SU-DHL-6 (cell line): ENCODE measurements at regions not wholly inside any gene's neighbourhood (a gene's known extent, or its start where the extent isn't known, plus 50 kb on each side); places are given as distances from the start of the nearest gene placed in this dataset.

ENCODE experiments used
- H2AFZ ChIP-seq: fragments of 200-600 bp; sonication (generic); 2 replicates; pipeline ENCODE4 v1.6.1; 2014; ENCODE audit warnings: low read depth, mild to moderate bottlenecking, moderate library complexity, mixed read lengths, antibody characterized with exemption, low read length; ENCODE audit not compliant: severe bottlenecking
- H3F3A ChIP-seq: fragments of 200-600 bp; shearing (Covaris generic); 2 replicates; pipeline ENCODE4 v1.6.0; 2016; ENCODE audit warnings: antibody characterized with exemption, mild to moderate bottlenecking; ENCODE audit not compliant: insufficient read depth
- H3K27ac ChIP-seq: fragments of 200-600 bp; sonication (generic); 2 replicates; pipeline ENCODE4 v1.5.1; 2016; ENCODE audit warnings: low read depth, mild to moderate bottlenecking, low read length, moderate library complexity, mixed read lengths
- H3K27me3 ChIP-seq: fragments of 200-600 bp; sonication (generic), shearing (Covaris generic); 2 replicates; pipeline ENCODE4 v1.6.0; 2014; ENCODE audit warnings: mild to moderate bottlenecking, low read length
- H3K36me3 ChIP-seq: fragments of 200-600 bp; sonication (generic); 2 replicates; pipeline ENCODE4 v1.6.1; 2014; ENCODE audit warnings: mild to moderate bottlenecking, low read length, mixed read lengths
- H3K4me2 ChIP-seq: fragments of 300-600, 200-600 bp; shearing (Covaris generic), sonication (generic); 2 replicates; pipeline ENCODE4 v1.6.0; 2014; ENCODE audit warnings: low read length, low read depth, mild to moderate bottlenecking; ENCODE audit not compliant: poor library complexity, severe bottlenecking
- H3K4me3 ChIP-seq: fragments of 200-600 bp; sonication (generic); 2 replicates; pipeline ENCODE4 v1.5.1; 2014; ENCODE audit warnings: antibody characterized with exemption, low read length, mild to moderate bottlenecking, mixed read lengths; ENCODE audit not compliant: insufficient read depth, poor library complexity, severe bottlenecking
- H3K79me2 ChIP-seq: fragments of 200-600 bp; sonication (generic); 2 replicates; pipeline ENCODE4 v1.6.1; 2014; ENCODE audit warnings: mild to moderate bottlenecking, low read length, moderate library complexity; ENCODE audit not compliant: insufficient read depth
- H3K9ac ChIP-seq: fragments of 200-600 bp; sonication (generic); 2 replicates; pipeline ENCODE4 v1.7.0; 2014; ENCODE audit warnings: mild to moderate bottlenecking, low read length
- H3K9me2 ChIP-seq: fragments of 200-600 bp; sonication (generic); replicated peaks from 2 replicates; pipeline ENCODE4 v1.6.1; 2014; ENCODE audit warnings: low read length; ENCODE audit not compliant: insufficient read depth
- H3K9me3 ChIP-seq: fragments of 200-600 bp; sonication (generic); 2 replicates; pipeline ENCODE4 v1.6.1; 2014; ENCODE audit warnings: low read length, mixed read lengths; ENCODE audit not compliant: insufficient read depth
- H4K20me1 ChIP-seq: fragments of 200-600 bp; sonication (generic); 2 replicates; pipeline ENCODE4 v1.6.1; 2014; ENCODE audit warnings: low read depth, mild to moderate bottlenecking, antibody characterized with exemption, low read length, moderate library complexity, mixed read lengths
- EZH2phosphoT487 ChIP-seq: fragments of 200-600 bp; sonication (generic), shearing (Covaris generic); conservative IDR thresholded peaks from 2 replicates; pipeline ENCODE4 v1.6.1; 2018; ENCODE audit warnings: mild to moderate bottlenecking, antibody characterized with exemption, low read length, moderate library complexity, mixed read lengths
- TF ChIP-seq, protein P1 (sequence below): fragments of 200-600 bp; sonication (generic); IDR thresholded peaks from one replicate; pipeline ENCODE4 v1.5.1; 2017; ENCODE audit warnings: antibody characterized with exemption, mild to moderate bottlenecking, low read length, moderate library complexity; ENCODE audit not compliant: insufficient read depth, poor library complexity, severe bottlenecking

DNA sequence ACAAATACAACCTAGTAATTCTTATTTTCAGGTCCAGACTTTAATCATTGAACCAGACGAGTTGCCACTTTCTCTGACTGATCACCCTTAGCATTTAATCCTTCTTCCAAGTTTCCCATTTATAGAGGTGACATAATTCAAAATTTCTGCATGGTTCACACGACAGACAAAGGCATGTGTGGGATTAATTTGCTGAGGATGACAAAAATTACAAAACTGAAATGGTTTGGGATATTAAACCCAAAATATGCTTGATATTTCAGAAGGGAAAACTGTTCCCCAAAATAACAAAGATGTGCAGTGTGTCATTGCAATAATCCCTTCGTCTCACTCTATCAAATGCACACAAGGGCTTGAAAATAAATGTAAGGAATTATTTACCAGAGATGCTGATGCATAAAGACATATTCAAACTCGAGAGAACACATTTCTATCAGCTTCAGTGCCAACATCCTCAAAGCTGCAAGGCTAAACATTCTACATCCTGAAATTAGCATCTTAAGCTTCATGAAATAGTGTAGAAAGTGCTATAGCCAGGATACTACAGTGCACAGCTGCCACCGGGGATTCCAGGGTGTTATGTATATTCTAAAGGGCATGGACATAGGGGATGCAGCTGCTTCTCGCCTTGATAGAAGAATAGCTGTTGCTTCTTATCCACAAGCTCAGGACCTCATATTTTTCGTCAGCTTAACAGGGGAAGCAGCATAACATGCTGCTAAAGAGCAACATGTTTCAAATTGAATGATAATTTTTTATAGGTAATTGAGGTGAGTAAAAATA is 198.7 kb upstream of the SLITRK1 start:
- Histone ChIP-seq H3K27me3 (no peaks in the 10 kb centered on the region), H3K36me3 (no peaks in the 10 kb centered on the region), H2AFZ (no peak overlapping the region), H3K9me3 (no peaks in the 10 kb centered on the region), H3K27ac (no peak overlapping the region), H3K9me2 (no peaks in the 10 kb centered on the region), H3F3A (no peaks in the 10 kb centered on the region), H4K20me1 (no peaks in the 10 kb centered on the region), H3K4me3 (no peak overlapping the region), H3K79me2 (no peaks in the 10 kb centered on the region), H3K4me2 (no peak overlapping the region), H3K9ac (no peak overlapping the region)
- no peak for TF ChIP-seq EZH2phosphoT487
- TF ChIP-seq, protein P1, sequence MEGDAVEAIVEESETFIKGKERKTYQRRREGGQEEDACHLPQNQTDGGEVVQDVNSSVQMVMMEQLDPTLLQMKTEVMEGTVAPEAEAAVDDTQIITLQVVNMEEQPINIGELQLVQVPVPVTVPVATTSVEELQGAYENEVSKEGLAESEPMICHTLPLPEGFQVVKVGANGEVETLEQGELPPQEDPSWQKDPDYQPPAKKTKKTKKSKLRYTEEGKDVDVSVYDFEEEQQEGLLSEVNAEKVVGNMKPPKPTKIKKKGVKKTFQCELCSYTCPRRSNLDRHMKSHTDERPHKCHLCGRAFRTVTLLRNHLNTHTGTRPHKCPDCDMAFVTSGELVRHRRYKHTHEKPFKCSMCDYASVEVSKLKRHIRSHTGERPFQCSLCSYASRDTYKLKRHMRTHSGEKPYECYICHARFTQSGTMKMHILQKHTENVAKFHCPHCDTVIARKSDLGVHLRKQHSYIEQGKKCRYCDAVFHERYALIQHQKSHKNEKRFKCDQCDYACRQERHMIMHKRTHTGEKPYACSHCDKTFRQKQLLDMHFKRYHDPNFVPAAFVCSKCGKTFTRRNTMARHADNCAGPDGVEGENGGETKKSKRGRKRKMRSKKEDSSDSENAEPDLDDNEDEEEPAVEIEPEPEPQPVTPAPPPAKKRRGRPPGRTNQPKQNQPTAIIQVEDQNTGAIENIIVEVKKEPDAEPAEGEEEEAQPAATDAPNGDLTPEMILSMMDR, result no peak

DNA sequence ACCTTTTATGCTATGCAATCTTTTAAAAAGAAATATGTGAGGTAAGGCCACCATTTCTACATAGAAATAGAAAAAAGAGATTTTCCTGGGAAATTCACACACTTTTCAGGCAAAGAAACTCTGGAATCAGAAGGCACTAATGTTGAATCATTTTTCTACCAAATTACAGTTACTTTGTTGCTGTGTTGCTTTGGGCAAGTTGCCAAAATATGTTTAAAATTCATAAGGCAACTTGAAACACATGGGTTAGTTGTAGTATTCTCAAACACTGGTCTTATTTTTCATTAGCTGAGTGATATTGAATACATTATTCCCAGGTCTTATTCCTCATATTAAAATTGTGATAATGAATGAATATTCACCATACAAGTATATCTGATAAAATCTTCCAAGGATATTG is 195.0 kb upstream of the SLITRK1 start:
- Histone ChIP-seq H3K9me3 (no peaks in the 10 kb centered on the region), H3K27me3 (no peaks in the 10 kb centered on the region), H3F3A (no peaks in the 10 kb centered on the region), H3K79me2 (no peaks in the 10 kb centered on the region), H3K4me2 (no peak overlapping the region), H3K4me3 (no peak overlapping the region), H3K27ac (no peak overlapping the region), H4K20me1 (no peaks in the 10 kb centered on the region), H3K36me3 (no peaks in the 10 kb centered on the region), H3K9me2 (no peaks in the 10 kb centered on the region), H3K9ac (no peak overlapping the region), H2AFZ (no peak overlapping the region)
- no peak for TF ChIP-seq EZH2phosphoT487
- TF ChIP-seq, protein P1, result no peak

DNA sequence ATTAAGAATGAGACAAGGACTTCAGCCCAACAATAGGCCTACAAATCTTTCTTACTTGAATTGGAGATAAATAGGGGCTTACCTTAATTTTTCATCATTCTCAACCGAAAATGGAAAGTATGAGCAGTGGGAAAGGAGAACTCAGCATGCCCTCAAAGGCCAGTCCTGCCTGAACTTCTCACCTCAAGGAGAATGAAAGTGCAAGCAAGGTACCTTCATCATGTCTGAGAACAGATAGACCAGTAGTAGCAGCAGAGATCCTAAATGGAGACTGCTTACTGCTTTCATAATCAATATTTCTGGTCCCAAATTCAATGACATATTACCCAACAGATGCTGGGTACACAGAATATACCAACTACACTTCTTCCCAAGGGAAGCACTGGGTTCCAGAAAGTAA is 194.0 kb upstream of the SLITRK1 start:
- no peak overlapping the region for H3K9ac ChIP-seq
- no peak overlapping the region for H3K27ac ChIP-seq
- TF ChIP-seq, protein P1, result no peak
- TF ChIP-seq EZH2phosphoT487, result no peak
- no peaks in the 10 kb centered on the region for H4K20me1 ChIP-seq
- H3K4me3 ChIP-seq, result no peak overlapping the region
- no peak overlapping the region for H2AFZ ChIP-seq
- no peaks in the 10 kb centered on the region for H3K79me2 ChIP-seq
- H3K4me2 ChIP-seq, result no peak overlapping the region
- no peaks in the 10 kb centered on the region for H3F3A ChIP-seq
- no peaks in the 10 kb centered on the region for H3K27me3 ChIP-seq
- H3K36me3 ChIP-seq, result no peaks in the 10 kb centered on the region
- H3K9me3 ChIP-seq, result no peaks in the 10 kb centered on the region
- H3K9me2 ChIP-seq, result no peaks in the 10 kb centered on the region
